ENCODE measurements at regions not wholly inside any gene's neighbourhood (a gene's known extent, or its start where the extent isn't known, plus 50 kb on each side); places are given as distances from the start of the nearest gene placed in this dataset.
"Not testable (repeated sequence)": the region's sequence is repeated elsewhere in the genome, so short reads cannot be mapped to it uniquely, and the experiment has no call there.

GRCh38 chr1:176396604-176397395 is 66.2 kb upstream of the PAPPA2 start:
- DNase-seq (ENCODE audit: low read depth), result not testable (repeated sequence)

- no peak for DNase-seq (ENCODE audit: low read depth)
Observed at GRCh38 chr1:176391621-176392020, 71.4 kb upstream of the PAPPA2 start.

GRCh38 chr1:176384841-176385240 is 78.1 kb upstream of the PAPPA2 start:
- DNase-seq (ENCODE audit: low read depth), result no peak

- DNase-seq (ENCODE audit: low read depth), result no peak
Observed at GRCh38 chr1:176382163-176382562, 80.8 kb upstream of the PAPPA2 start.

GRCh38 chr1:176379626-176380339 is 83.2 kb upstream of the PAPPA2 start:
- peak; percentile 7 for DNase-seq (ENCODE audit: low read depth)

GRCh38 chr1:176374967-176375569 is 87.9 kb upstream of the PAPPA2 start:
- peak; percentile 69 for DNase-seq (ENCODE audit: low read depth)

- no peak for DNase-seq (ENCODE audit: low read depth)
Observed at GRCh38 chr1:176364236-176364905, 98.6 kb upstream of the PAPPA2 start.

GRCh38 chr1:176349135-176349715 is 113.8 kb upstream of the PAPPA2 start:
- not testable (repeated sequence) for DNase-seq (ENCODE audit: low read depth)

- DNase-seq (ENCODE audit: low read depth), result no peak
Observed at GRCh38 chr1:176341656-176342055, 121.3 kb upstream of the PAPPA2 start.

GRCh38 chr1:176338877-176339276 is 124.1 kb upstream of the PAPPA2 start:
- DNase-seq (ENCODE audit: low read depth), result no peak

GRCh38 chr1:176330782-176331181 is 123.7 kb upstream of the COP1 start:
- no peak for DNase-seq (ENCODE audit: low read depth)

GRCh38 chr1:176325664-176326063 is 118.6 kb upstream of the COP1 start:
- no peak for DNase-seq (ENCODE audit: low read depth)

GRCh38 chr1:176323472-176323871 is 116.4 kb upstream of the COP1 start:
- DNase-seq (ENCODE audit: low read depth), result no peak

- DNase-seq (ENCODE audit: low read depth), result no peak
Observed at GRCh38 chr1:176315519-176316220, 108.6 kb upstream of the COP1 start.

- DNase-seq (ENCODE audit: low read depth), result not testable (repeated sequence)
Observed at GRCh38 chr1:176296602-176297001, 89.5 kb upstream of the COP1 start.

GRCh38 chr1:176285996-176286395 is 78.9 kb upstream of the COP1 start:
- DNase-seq (ENCODE audit: low read depth), result no peak

- DNase-seq (ENCODE audit: low read depth), result no peak
Observed at GRCh38 chr1:176271572-176271971, 64.5 kb upstream of the COP1 start.
